GM23338 (cell line): ENCODE measurements at regions not wholly inside any gene's neighbourhood (a gene's known extent, or its start where the extent isn't known, plus 50 kb on each side); places are given as distances from the start of the nearest gene placed in this dataset.

Experiments used
- ATAC-seq: fragments of 200-7000 bp; cut with Tn5 transposase; 3 replicates; pipeline ENCODE4 v1.9.1; 2020
- DNase-seq: peaks from one replicate; pipeline ENCODE4 v3.0.0-alpha.2; 2015; ENCODE audit warnings: low spot score
- H2AFZ ChIP-seq: fragments of 200-600 bp; sonication (generic); 2 replicates; pipeline ENCODE4 v1.8.0; 2016; ENCODE audit warnings: antibody characterized with exemption, mild to moderate bottlenecking, moderate library complexity
- H3F3A ChIP-seq: fragments of 200-600 bp; sonication (generic); replicated peaks from 2 replicates; pipeline ENCODE4 v1.8.0; 2017; ENCODE audit warnings: antibody characterized with exemption, mixed run types, low read depth
- H3K27ac ChIP-seq: fragments of 200-600 bp; sonication (generic); 2 replicates; pipeline ENCODE4 v1.6.1; 2016; ENCODE audit warnings: low read depth
- H3K27me3 ChIP-seq: fragments of 200-600 bp; sonication (generic); 2 replicates; pipeline ENCODE4 v1.8.0; 2016; ENCODE audit warnings: mild to moderate bottlenecking, mixed run types, moderate library complexity; ENCODE audit not compliant: insufficient read depth
- H3K36me3 ChIP-seq: fragments of 200-600 bp; sonication (generic); 2 replicates; pipeline ENCODE4 v1.8.0; 2016; ENCODE audit warnings: mild to moderate bottlenecking; ENCODE audit not compliant: insufficient read depth
- H3K4me1 ChIP-seq: fragments of 200-600 bp; sonication (generic); 2 replicates; pipeline ENCODE4 v1.8.0; 2016; ENCODE audit warnings: mild to moderate bottlenecking, moderate library complexity; ENCODE audit not compliant: insufficient read depth
- H3K4me2 ChIP-seq: fragments of 200-600 bp; sonication (generic); 2 replicates; pipeline ENCODE4 v1.7.1; 2017; ENCODE audit warnings: mixed run types
- H3K4me3 ChIP-seq: fragments of 200-600 bp; sonication (generic); 2 replicates; pipeline ENCODE4 v1.6.1; 2016; ENCODE audit warnings: mixed run types
- H3K79me2 ChIP-seq: fragments of 200-600 bp; sonication (generic); replicated peaks from 2 replicates; pipeline ENCODE4 v1.8.0; 2017; ENCODE audit warnings: mild to moderate bottlenecking; ENCODE audit not compliant: insufficient read depth
- H3K9me2 ChIP-seq: fragments of 200-600 bp; sonication (generic); 2 replicates; pipeline ENCODE4 v1.8.0; 2017; ENCODE audit not compliant: insufficient read depth
- H4K20me1 ChIP-seq: fragments of 200-600 bp; sonication (generic); replicated peaks from 2 replicates; pipeline ENCODE4 v1.8.0; 2017; ENCODE audit warnings: mild to moderate bottlenecking; ENCODE audit not compliant: insufficient read depth
- H3K27ac Mint-ChIP-seq: 2 replicates; pipeline ENCODE4 v1.8.0; 2020; ENCODE audit warnings: inconsistent platforms, mild to moderate bottlenecking, moderate library complexity, mixed read lengths
- H3K27me3 Mint-ChIP-seq: 3 replicates; pipeline ENCODE4 v1.8.0; 2022; ENCODE audit warnings: low read depth, mild to moderate bottlenecking, moderate library complexity, mixed read lengths, inconsistent platforms; ENCODE audit not compliant: insufficient read depth, poor library complexity
- H3K36me3 Mint-ChIP-seq: 3 replicates; pipeline ENCODE4 v1.8.0; 2021; ENCODE audit warnings: low read depth, mild to moderate bottlenecking, inconsistent platforms, moderate library complexity, mixed read lengths
- H3K4me1 Mint-ChIP-seq: 3 replicates; pipeline ENCODE4 v1.8.0; 2020; ENCODE audit warnings: mild to moderate bottlenecking, inconsistent platforms, mixed read lengths
- H3K4me3 Mint-ChIP-seq: 3 replicates; pipeline ENCODE4 v1.8.0; 2021; ENCODE audit warnings: moderate library complexity, mild to moderate bottlenecking, inconsistent platforms, mixed read lengths
- H3K9me3 Mint-ChIP-seq: 3 replicates; pipeline ENCODE4 v1.8.0; 2020; ENCODE audit warnings: moderate library complexity, mild to moderate bottlenecking, inconsistent platforms, mixed read lengths
- CREB1 ChIP-seq: fragments of 250-450 bp; sonication (Bioruptor Pico); IDR thresholded peaks from 2 replicates; pipeline ENCODE4 v1.5.0; 2020; ENCODE audit warnings: low read depth, mild to moderate bottlenecking, moderate library complexity
- CTCF ChIP-seq, 2 experiments: fragments of 200-600 bp in 1 of 2; sonication (generic) in 1 of 2; conservative IDR thresholded peaks; 2 replicates each; pipeline versions ENCODE4 v1.5.1 to v1.6.1; 2016 to 2017; ENCODE audit warnings: antibody characterized with exemption in 2 of 2, low read depth in 2 of 2, mild to moderate bottlenecking in 2 of 2, moderate library complexity in 1 of 2
- ETS1 ChIP-seq: IDR thresholded peaks from 2 replicates; pipeline ENCODE4 v1.6.1; 2016; ENCODE audit warnings: antibody characterized with exemption
- EZH2 ChIP-seq: fragments of 200-600 bp; sonication (generic); IDR thresholded peaks from one replicate; pipeline ENCODE4 v1.8.0; 2017; ENCODE audit warnings: antibody characterized with exemption, mild to moderate bottlenecking, low read depth; ENCODE audit not compliant: unreplicated experiment
- EZH2phosphoT487 ChIP-seq: fragments of 200-600 bp; sonication (generic); IDR thresholded peaks from one replicate; pipeline ENCODE4 v1.8.1; 2018; ENCODE audit warnings: antibody characterized with exemption; ENCODE audit not compliant: unreplicated experiment
- JUNB ChIP-seq: IDR thresholded peaks from one replicate; pipeline ENCODE4 v1.6.1; 2016; ENCODE audit warnings: antibody characterized with exemption; ENCODE audit not compliant: unreplicated experiment
- NANOG ChIP-seq: IDR thresholded peaks from 2 replicates; pipeline ENCODE4 v1.6.1; 2016; ENCODE audit warnings: antibody characterized with exemption, borderline replicate concordance
- POLR2AphosphoS5 ChIP-seq: IDR thresholded peaks from 2 replicates; pipeline ENCODE4 v1.6.1; 2016; ENCODE audit warnings: antibody characterized with exemption, low read depth
- STAT1 ChIP-seq: IDR thresholded peaks from one replicate; pipeline ENCODE4 v1.6.1; 2016; ENCODE audit warnings: antibody characterized with exemption; ENCODE audit not compliant: unreplicated experiment
- ZNF114 ChIP-seq: fragments of 250-450 bp; sonication (Bioruptor Pico); IDR thresholded peaks from 2 replicates; pipeline ENCODE4 v1.5.0; 2020; ENCODE audit warnings: mild to moderate bottlenecking, moderate library complexity
- ZNF331 ChIP-seq: fragments of 250-450 bp; sonication (Bioruptor Pico); IDR thresholded peaks from 2 replicates; pipeline ENCODE4 v1.5.0; 2020; ENCODE audit warnings: low read depth, mild to moderate bottlenecking, moderate library complexity

- H3K27ac ChIP-seq: no peak overlapping the region
- H3K9me3 Mint-ChIP-seq: no peaks in the 10 kb centered on the region
- no peaks in the 10 kb centered on the region for H3K36me3 ChIP-seq
- H3K4me1 Mint-ChIP-seq: peaks cover 4% of the 10 kb centered on the region; the same call in 2 of the 3 replicates
- TF ChIP-seq ETS1 (no peak), EZH2 (no peak), CTCF (conservative IDR thresholded peaks at IDR 0.05; ENCODE audit: low read depth in 2 of 2) (no peak), ZNF114 (CRISPR knock-in tag) (no peak), CREB1 (CRISPR knock-in tag) (no peak), ZNF331 (no peak), POLR2AphosphoS5 (no peak), JUNB (no peak), STAT1 (no peak), NANOG (no peak), EZH2phosphoT487 (no peak)
- ATAC-seq (no peak), DNase-seq (no peak)
- no peaks in the 10 kb centered on the region for H3F3A ChIP-seq
- 0 out of 2 replicates have a peak, but pooled peaks cover 3% of the 10 kb centered on the region for H3K9me2 ChIP-seq
- H3K79me2 ChIP-seq: no peaks in the 10 kb centered on the region
- H3K4me3 ChIP-seq: no peak overlapping the region
- H3K4me2 ChIP-seq: no peak overlapping the region
- no peak overlapping the region for H3K27ac Mint-ChIP-seq
- H3K36me3 Mint-ChIP-seq: no peaks in the 10 kb centered on the region
- H3K4me3 Mint-ChIP-seq: no peak overlapping the region
- no peak overlapping the region for H2AFZ ChIP-seq
- H3K4me1 ChIP-seq: no peaks in the 10 kb centered on the region
- no peaks in the 10 kb centered on the region for H3K27me3 ChIP-seq
- peaks cover 16% of the 10 kb centered on the region for H3K27me3 Mint-ChIP-seq
- no peaks in the 10 kb centered on the region for H4K20me1 ChIP-seq
Observed at GRCh38 chr11:2072551-2073261, 66.5 kb downstream of the IGF2 start.

GRCh38 chr11:2071748-2072385, 67.3 kb downstream of the IGF2 start:
- Mint-ChIP-seq H3K4me1 (peaks cover 4% of the 10 kb centered on the region; the same call in 2 of the 3 replicates), H3K4me3 (no peak overlapping the region), H3K9me3 (no peaks in the 10 kb centered on the region), H3K27me3 (peaks cover 16% of the 10 kb centered on the region), H3K27ac (no peak overlapping the region), H3K36me3 (no peaks in the 10 kb centered on the region)
- Histone ChIP-seq H3K4me2 (no peak overlapping the region), H3K4me3 (no peak overlapping the region), H3K27ac (no peak overlapping the region), H3K9me2 (0 out of 2 replicates have a peak, but pooled peaks cover 3% of the 10 kb centered on the region), H3K4me1 (no peaks in the 10 kb centered on the region), H2AFZ (no peak overlapping the region), H3F3A (no peaks in the 10 kb centered on the region), H3K27me3 (no peaks in the 10 kb centered on the region), H3K79me2 (no peaks in the 10 kb centered on the region), H4K20me1 (no peaks in the 10 kb centered on the region), H3K36me3 (no peaks in the 10 kb centered on the region)
- ATAC-seq: no peak
- no peak for DNase-seq
- TF ChIP-seq CREB1 (CRISPR knock-in tag) (no peak), ZNF331 (no peak), CTCF (conservative IDR thresholded peaks at IDR 0.05; ENCODE audit: low read depth in 2 of 2) (no peak), ZNF114 (CRISPR knock-in tag) (no peak), NANOG (no peak), POLR2AphosphoS5 (no peak)
